ENCODE measurements at regions not wholly inside any gene's neighbourhood (a gene's known extent, or its start where the extent isn't known, plus 50 kb on each side); places are given as distances from the start of the nearest gene placed in this dataset.

GRCh38 chr6:21824431-21825177, 231.1 kb downstream of the SOX4 start:
- peak in 1 of 2 experiments; percentile 9 for DNase-seq

- DNase-seq, result no peak
These were observed 232.5 kb downstream of the SOX4 start for GRCh38 chr6:21826023-21826422.

- no peak for DNase-seq
These were observed 233.4 kb downstream of the SOX4 start for GRCh38 chr6:21826904-21827303.

- no peak for DNase-seq
These were observed 234.1 kb downstream of the SOX4 start for GRCh38 chr6:21827425-21828202.

GRCh38 chr6:21828704-21829103, 235.2 kb downstream of the SOX4 start:
- DNase-seq, result no peak

GRCh38 chr6:21829126-21829525, 235.6 kb downstream of the SOX4 start:
- no peak for DNase-seq

GRCh38 chr6:21831521-21832291, 238.2 kb downstream of the SOX4 start:
- no peak for DNase-seq

GRCh38 chr6:21836277-21836676, 242.7 kb downstream of the SOX4 start:
- DNase-seq, result no peak

GRCh38 chr6:21836772-21837425, 243.3 kb downstream of the SOX4 start:
- DNase-seq, result no peak

- no peak for DNase-seq
These were observed 246.9 kb downstream of the SOX4 start for GRCh38 chr6:21840428-21840827.

- DNase-seq, result no peak
These were observed 249.5 kb downstream of the SOX4 start for GRCh38 chr6:21842875-21843645.

- no peak for DNase-seq
These were observed 250.8 kb downstream of the SOX4 start for GRCh38 chr6:21844120-21844917.

- DNase-seq, result no peak
These were observed 251.5 kb downstream of the SOX4 start for GRCh38 chr6:21845018-21845417.

GRCh38 chr6:21845439-21846140, 252.0 kb downstream of the SOX4 start:
- DNase-seq, result no peak

GRCh38 chr6:21846541-21847451, 253.2 kb downstream of the SOX4 start:
- peak in 1 of 2 experiments; percentile 20 for DNase-seq

- no peak for DNase-seq
These were observed 254.3 kb downstream of the SOX4 start for GRCh38 chr6:21847711-21848480.

- DNase-seq, result no peak
These were observed 257.1 kb downstream of the SOX4 start for GRCh38 chr6:21850691-21851090.

- DNase-seq, result no peak
These were observed 262.4 kb downstream of the SOX4 start for GRCh38 chr6:21855811-21856455.

All from NCI-H1930 (cell line).